DMS53 treated with DMSO at 0.1 percent for 48 hours (cell line): ENCODE measurements at regions not wholly inside any gene's neighbourhood (a gene's known extent, or its start where the extent isn't known, plus 50 kb on each side); places are given as distances from the start of the nearest gene placed in this dataset.

Experiments
- DNase-seq: peaks from one replicate; lab custom pipeline; 2025; ENCODE audit not compliant: unreplicated experiment; lab: John Stamatoyannopoulos, UW

GRCh38 chr2:137823196-137823595, 141.1 kb upstream of the HNMT start:
- no peak for DNase-seq

DNA sequence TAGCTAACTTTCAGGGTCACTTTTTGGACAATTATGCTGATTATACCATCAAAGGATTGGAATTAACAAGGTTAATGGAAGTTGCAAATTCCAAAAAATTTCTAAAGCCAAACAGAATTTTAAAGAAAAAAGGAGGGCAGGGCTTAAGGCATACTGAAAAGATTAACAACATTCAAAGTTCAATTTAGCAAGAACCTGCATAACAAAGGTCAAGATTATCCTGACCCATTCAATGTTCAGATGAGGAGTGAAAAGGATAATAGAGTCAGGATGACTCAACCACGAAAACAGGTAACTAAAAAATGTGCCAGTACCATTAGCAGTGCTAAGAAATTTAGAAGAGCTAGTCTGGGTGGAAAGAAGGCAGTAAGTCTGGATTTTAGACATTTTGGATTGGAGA, 139.8 kb upstream of the HNMT start:
- DNase-seq = no peak

DNA sequence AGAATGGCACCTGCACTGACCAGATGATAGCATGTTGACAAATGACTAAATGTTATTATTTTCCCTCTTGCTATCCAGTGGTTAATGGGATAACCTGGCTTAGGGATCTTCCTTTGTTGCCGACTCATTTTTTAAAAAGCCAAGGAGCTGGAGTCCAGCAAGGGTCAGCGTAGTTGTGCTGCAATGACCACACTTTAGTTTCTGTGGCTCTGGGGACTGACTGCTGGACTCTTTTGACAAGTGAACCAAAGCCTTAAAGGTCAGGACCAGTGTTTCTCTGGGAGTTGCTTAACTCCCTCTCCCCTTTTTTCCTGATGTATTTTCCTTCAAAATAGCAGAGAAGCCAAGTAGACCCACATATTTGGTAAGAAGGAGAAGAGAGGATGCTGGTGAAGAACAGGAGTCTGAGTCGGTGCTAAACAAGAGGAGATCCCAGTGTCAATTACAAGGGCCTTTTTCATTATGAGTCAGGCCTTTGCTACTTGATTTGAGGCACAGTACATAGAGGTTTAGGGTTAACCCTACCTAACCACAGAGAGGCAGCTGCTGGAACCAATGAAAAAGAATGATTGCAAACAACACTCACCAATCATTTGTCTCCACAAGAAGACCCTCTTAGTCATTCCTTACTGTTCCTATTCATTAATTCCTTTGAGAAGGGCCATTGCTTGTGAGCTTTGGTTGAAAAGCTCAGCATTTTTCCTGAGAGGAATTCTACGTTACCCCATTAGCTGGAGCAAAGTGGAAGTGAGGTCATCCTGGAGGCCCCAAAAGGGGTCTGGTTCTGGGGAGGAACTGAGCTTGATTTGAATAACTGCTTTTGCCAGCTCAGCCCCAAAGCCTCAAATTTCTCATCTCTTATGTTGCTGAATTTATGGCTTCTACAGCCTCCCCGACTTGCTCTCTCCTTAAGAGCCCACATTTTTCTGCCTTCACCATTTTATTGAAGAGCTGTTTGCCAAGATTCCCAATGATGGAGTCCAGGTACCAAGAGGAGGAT, 137.6 kb upstream of the HNMT start:
- no peak for DNase-seq

DNA sequence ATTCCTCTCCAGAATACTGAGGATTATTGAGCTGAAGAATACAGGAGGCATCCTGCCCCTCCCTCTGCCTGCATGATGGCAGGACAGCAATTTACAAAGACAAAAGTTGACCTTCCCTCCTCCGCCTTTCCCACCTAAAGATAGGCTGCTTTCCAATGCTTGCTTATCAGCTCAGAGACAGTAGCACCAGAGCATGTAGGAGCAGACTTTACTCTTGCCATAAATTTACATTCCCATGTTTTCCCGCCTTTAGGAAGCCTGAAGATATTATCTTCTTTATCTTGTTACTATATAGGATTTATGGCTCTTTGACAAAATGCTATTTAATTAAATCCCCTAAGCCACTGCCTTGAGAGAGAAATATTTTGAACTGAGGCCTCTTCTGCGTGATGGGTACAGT, 135.6 kb upstream of the HNMT start:
- no peak for DNase-seq

GRCh38 chr2:137829251-137829650, 135.0 kb upstream of the HNMT start:
- no peak for DNase-seq

- no peak for DNase-seq
Measured at GRCh38 chr2:137834760-137835379, 129.4 kb upstream of the HNMT start.

- DNase-seq = no peak
Measured at GRCh38 chr2:137836671-137837070, 127.6 kb upstream of the HNMT start.

GRCh38 chr2:137837830-137838229, 126.4 kb upstream of the HNMT start:
- DNase-seq = no peak

- peak; percentile 4 for DNase-seq
Measured at GRCh38 chr2:137838255-137839092, 125.8 kb upstream of the HNMT start.

GRCh38 chr2:137842430-137842829, 121.8 kb upstream of the HNMT start:
- no peak for DNase-seq

DNA sequence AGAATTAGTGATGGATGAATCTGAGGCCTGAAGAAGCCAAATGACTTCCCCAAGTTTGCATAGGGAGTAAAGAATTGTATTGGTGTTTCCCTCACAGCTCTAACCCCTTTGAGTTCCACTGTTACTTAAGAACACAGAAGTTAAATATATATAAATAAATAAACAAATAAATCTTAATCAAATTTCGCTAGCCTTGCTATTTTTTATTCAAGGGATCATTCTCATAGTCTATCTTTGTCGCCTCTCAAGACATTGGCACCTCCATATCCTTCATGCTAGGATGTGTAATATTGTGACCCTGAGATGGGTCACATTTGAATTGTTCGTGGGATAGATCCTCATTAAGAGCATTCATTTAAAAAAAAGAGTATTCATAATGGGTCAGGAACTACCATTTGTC, 121.3 kb upstream of the HNMT start:
- no peak for DNase-seq

DNA sequence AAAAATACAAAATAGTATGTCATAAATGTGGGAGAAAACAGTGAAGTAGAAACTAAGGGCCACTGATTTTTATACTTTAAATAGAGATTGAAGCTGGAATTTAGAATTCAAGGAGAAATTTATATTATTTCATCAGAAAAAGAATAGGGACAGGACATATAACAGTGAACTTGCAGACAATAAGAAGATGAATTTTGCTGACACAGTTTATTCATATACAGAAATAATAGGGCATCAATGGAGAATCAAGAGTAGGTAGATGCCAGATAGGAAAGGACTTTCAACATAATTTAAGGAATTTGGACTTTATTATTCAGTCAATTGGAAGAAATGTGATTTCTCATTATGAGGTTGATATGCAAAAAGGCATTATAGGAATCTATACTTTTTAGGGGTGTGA, 118.9 kb upstream of the HNMT start:
- no peak for DNase-seq

DNA sequence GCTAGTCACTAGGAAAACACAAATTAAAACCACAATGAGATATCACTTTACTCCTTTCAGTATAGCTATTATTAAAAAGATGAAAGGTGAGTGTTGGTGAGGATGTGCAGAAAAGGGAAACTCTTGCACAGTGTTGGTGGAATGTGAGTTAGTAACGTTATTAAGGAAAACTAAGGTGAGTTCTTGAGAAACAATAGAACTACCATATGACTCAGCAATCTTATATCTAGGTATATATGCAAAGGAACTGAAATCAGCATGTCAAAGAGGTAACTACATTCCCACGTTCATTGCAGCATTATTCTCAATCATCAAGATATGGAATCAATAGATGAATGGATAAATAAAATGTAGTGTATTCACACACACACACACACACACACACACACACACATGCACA, 117.3 kb upstream of the HNMT start:
- DNase-seq = no peak

DNA sequence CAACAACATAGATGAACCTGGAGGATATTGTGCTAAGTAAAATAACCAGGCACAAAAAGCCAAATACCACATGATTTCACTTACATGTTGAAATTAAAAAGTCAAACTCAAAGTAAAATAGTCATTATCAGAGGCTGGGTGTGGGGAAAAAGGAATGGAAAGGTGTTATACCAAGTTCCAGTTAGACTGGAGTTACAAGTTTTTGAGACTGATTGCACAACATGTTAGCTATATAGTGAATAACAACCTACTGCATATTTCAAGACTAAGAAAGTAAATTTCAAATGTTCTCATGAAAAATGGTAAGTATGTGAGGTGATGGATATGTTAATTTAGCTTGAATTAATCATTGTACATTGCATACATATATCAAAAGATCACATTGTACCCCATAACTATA, 116.8 kb upstream of the HNMT start:
- no peak for DNase-seq

GRCh38 chr2:137857881-137858280, 106.4 kb upstream of the HNMT start:
- DNase-seq = no peak

DNA sequence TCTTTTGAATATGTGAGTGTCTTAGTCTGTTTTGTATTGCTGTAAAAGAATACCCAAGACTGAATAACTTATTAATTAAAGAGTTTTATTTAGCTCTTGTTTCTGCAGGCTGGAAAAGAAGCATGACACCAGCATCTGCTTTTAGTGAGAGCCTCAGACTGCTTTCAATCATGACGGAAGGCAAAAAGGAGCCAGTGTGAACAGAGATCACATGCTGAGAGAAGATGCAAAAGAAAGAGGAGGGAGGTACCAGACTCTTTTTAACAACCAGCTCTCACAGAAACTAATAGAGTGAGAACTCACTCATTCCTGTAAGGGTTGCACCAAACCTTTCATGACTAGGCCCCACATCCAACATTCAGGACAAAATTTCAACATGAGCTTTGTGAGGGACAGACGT, 101.6 kb upstream of the HNMT start:
- no peak for DNase-seq

- DNase-seq = peak; percentile 11
Measured at GRCh38 chr2:137865954-137866540, 98.2 kb upstream of the HNMT start.

- DNase-seq = no peak
Measured at GRCh38 chr2:137870682-137871081, 93.6 kb upstream of the HNMT start.

DNA sequence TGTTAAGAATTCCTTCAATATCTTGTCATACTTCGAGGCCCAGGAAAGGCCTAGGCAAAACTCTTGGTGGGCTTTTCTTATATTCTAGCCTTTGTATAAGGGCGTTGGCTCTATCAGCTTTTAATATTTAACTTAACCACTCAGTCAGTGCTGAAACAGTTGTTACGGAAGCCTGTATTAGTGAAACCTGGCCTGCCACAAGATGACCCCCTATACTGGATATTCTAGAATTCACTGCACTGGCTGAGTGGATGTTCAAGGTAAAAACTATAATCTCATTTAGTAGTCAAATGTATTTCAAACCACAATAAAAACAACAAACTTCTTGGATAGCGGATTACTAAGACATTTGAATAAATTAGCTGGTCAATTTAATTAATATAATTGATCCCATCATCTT, 91.7 kb upstream of the HNMT start:
- no peak for DNase-seq

- DNase-seq = peak; percentile 3
Measured at GRCh38 chr2:137873536-137874244, 90.6 kb upstream of the HNMT start.

DNA sequence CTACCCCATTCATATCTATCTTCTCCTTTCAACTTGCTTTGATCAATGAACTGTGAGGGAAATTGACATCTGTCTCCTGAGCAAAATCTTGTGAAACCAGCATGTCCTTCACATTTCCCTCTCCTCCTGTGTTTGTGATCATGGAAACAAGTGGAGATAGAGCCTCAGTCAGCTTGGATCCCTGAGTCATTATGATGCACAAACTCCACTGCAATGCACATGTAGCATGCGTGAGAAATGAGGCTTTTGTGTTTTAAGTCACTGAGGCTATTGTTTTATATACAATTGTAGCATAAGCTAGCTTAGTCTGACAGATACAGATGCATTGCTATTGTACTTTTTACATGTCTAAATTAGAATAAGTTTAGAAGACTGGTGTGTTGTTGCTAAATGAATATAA, 85.2 kb upstream of the HNMT start:
- DNase-seq = no peak
